Stimulated activated effector memory CD8-positive, alpha-beta T cell treated with anti-CD3 and anti-CD28 coated beads, Interleukin-12 subunit alpha, Interleukin-12 subunit beta, amount 100 ng/mL, for 72 hours (primary cell): ENCODE measurements at regions not wholly inside any gene's neighbourhood (a gene's known extent, or its start where the extent isn't known, plus 50 kb on each side); places are given as distances from the start of the nearest gene placed in this dataset.

Experiments used
- ATAC-seq: fragments of 150-1000 bp; cut with Tn5 transposase; 2 replicates; pipeline ENCODE4 v1.10.0; 2021
- DNase-seq, 2 donors: peaks; one replicate each; pipeline ENCODE4 v3.0.0; 2021 to 2022; ENCODE audit warnings: low spot score in 2 of 2
- H3K27ac Mint-ChIP-seq: one replicate; pipeline ENCODE4 v1.8.0; 2022; ENCODE audit warnings: mild to moderate bottlenecking, mixed read lengths
- H3K36me3 Mint-ChIP-seq: one replicate; pipeline ENCODE4 v1.8.0; 2022; ENCODE audit warnings: mild to moderate bottlenecking, mixed read lengths
- H3K4me1 Mint-ChIP-seq: one replicate; pipeline ENCODE4 v1.8.0; 2022; ENCODE audit warnings: mixed read lengths
- H3K4me3 Mint-ChIP-seq: one replicate; pipeline ENCODE4 v1.8.0; 2022; ENCODE audit warnings: mild to moderate bottlenecking, mixed read lengths
- H3K9me3 Mint-ChIP-seq: one replicate; pipeline ENCODE4 v1.8.0; 2022; ENCODE audit warnings: mixed read lengths

DNA sequence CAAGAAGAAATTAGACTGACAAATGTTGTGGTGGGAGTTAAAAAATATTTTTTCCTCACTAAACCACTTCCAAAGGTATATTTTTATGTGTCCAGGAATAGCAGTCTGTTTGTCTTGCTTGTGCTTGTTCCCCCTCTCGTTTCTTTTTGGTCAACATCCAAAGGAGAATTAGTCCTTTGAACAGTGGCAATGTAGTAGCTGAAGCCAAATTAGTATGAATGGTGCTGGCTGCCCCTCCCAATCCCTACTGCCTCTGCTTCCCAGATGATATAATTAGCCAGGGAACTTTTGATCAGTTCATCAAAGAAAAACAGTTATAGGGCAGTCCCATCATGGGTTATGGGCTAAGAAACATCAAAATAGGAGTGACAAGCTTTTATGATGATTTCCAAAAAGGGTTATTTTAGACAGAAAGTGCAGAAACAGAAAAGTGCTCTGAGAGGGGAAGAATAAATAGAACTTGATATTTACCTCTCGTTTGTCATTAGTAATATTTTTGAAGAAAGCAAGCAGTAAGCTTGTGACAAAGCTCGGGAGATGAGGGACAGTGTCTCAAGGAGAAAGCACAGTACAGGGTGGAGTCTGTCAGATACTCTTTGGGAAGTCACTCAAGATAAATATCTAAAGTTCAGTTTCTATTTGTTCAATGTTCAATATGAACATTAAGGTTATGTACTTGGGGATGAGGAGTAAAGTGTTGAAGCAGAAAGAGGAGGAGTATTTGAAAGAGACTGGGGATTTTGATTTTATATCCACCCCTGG, 239.1 kb downstream of the HLX start:
- Mint-ChIP-seq H3K9me3 (no peaks in the 10 kb centered on the region), H3K36me3 (no peaks in the 10 kb centered on the region), H3K27ac (no peak overlapping the region), H3K4me1 (no peaks in the 10 kb centered on the region), H3K4me3 (no peak overlapping the region)
- DNase-seq (no peak), ATAC-seq (no peak)

DNA sequence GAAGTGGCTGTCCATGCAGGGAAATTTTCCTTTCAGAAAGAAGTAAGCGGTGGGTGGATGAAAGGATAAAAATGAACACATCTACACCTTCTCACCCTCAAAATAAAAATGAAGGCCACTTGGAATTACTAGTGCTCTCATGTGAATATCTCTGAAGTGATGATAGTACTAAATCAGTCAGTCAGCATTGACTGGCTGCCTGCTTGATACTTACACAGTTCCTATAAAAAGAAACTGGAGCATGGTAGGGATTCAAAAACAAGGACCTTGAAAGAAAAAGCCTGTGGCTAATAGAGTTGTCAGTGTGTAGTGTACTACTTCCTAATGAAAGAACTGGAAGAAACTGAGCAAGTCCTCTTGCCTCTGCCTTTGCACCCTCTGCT, 239.7 kb downstream of the HLX start:
- ATAC-seq: no peak
- H3K27ac Mint-ChIP-seq: no peak overlapping the region

GRCh38 chr1:221122501-221122900, 243.3 kb downstream of the HLX start:
- ATAC-seq (no peak), DNase-seq (no peak)
- H3K4me1 Mint-ChIP-seq: no peaks in the 10 kb centered on the region
- no peak overlapping the region for H3K27ac Mint-ChIP-seq
- no peaks in the 10 kb centered on the region for H3K36me3 Mint-ChIP-seq
- H3K4me3 Mint-ChIP-seq: no peak overlapping the region
- H3K9me3 Mint-ChIP-seq: peaks cover 3% of the 10 kb centered on the region

More for the DNA sequence above, 239.7 kb downstream of the HLX start:
- Mint-ChIP-seq H3K9me3 (no peaks in the 10 kb centered on the region), H3K36me3 (no peaks in the 10 kb centered on the region), H3K4me3 (no peak overlapping the region), H3K4me1 (no peaks in the 10 kb centered on the region)
- DNase-seq: no peak

DNA sequence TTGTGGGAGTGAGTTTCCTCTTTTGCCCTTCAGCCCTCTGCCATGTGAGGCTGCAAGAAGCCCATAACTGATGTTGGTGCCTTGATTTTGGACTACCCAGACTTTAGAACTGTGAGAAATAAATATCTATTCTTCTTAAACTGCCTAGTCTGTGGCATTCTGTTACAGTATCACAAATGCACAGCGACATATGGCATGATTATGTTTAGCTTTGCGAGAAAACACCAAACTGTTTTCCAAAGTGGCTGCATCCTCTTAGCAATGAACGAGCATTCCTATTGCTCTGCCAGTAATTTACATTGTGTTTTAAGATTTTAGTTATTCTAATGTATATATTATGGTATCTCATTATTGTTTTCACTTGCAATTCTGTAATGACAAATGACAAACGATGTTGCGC, 246.7 kb downstream of the HLX start:
- Mint-ChIP-seq H3K9me3 (peaks cover 7% of the 10 kb centered on the region), H3K4me3 (no peak overlapping the region), H3K27ac (no peak overlapping the region), H3K36me3 (no peaks in the 10 kb centered on the region), H3K4me1 (no peaks in the 10 kb centered on the region)
- ATAC-seq: no peak
- no peak for DNase-seq

DNA sequence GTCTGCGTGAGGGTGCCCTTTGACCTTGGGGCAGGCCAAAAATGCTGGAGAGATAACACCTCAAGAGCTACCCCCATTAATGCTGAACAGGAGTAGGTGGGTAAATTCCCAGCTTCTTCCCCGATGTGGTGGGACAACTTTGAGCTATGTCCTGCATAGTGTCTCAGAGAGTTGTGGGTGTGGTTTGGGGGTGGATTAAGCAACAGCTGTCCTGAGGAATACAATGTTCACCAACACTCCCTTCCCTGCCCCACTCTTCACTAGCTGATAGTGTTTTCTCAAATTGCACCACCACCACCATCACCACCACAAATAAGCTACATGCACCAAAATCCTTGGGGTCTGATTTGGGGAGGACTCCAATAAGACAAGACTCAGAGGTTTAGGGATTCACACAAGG, 258.4 kb downstream of the HLX start:
- Mint-ChIP-seq H3K36me3 (no peaks in the 10 kb centered on the region), H3K9me3 (peaks cover 3% of the 10 kb centered on the region), H3K27ac (no peak overlapping the region), H3K4me3 (no peak overlapping the region), H3K4me1 (no peaks in the 10 kb centered on the region)
- no peak for ATAC-seq
- DNase-seq: no peak

DNA sequence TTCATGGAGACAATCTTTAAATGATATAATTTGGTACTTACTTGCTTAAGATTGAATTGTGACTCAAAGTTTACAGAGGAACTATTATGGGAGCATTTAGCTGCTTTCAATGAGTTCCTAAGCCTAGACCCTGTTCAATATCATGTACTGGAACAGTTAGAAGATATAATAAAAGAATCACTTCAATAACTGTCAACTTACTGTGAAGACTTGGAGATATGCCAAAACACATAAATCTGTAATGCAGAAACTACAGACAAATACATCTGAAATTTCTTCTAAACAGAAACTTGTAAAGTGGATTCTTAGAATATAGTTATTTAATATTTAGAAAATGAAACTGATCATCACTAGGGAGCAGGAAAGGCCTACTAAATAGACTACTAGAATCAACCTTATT, 259.3 kb downstream of the HLX start:
- Mint-ChIP-seq H3K4me1 (no peaks in the 10 kb centered on the region), H3K9me3 (peaks cover 3% of the 10 kb centered on the region), H3K27ac (no peak overlapping the region), H3K36me3 (no peaks in the 10 kb centered on the region), H3K4me3 (no peak overlapping the region)
- ATAC-seq (no peak), DNase-seq (no peak)

GRCh38 chr1:221139991-221140390, 260.7 kb downstream of the HLX start:
- no peak overlapping the region for H3K4me3 Mint-ChIP-seq
- H3K27ac Mint-ChIP-seq: no peak overlapping the region
- ATAC-seq (no peak), DNase-seq (no peak)
- peaks cover 3% of the 10 kb centered on the region for H3K9me3 Mint-ChIP-seq
- no peaks in the 10 kb centered on the region for H3K4me1 Mint-ChIP-seq
- no peaks in the 10 kb centered on the region for H3K36me3 Mint-ChIP-seq

GRCh38 chr1:221141096-221141495, 261.9 kb downstream of the HLX start:
- H3K27ac Mint-ChIP-seq: no peak overlapping the region
- H3K36me3 Mint-ChIP-seq: no peaks in the 10 kb centered on the region
- ATAC-seq (no peak), DNase-seq (no peak)
- H3K9me3 Mint-ChIP-seq: peaks cover 7% of the 10 kb centered on the region
- no peak overlapping the region for H3K4me3 Mint-ChIP-seq
- no peaks in the 10 kb centered on the region for H3K4me1 Mint-ChIP-seq

- no peaks in the 10 kb centered on the region for H3K36me3 Mint-ChIP-seq
- H3K27ac Mint-ChIP-seq: no peak overlapping the region
- H3K9me3 Mint-ChIP-seq: peaks cover 7% of the 10 kb centered on the region
- H3K4me1 Mint-ChIP-seq: no peaks in the 10 kb centered on the region
- no peak overlapping the region for H3K4me3 Mint-ChIP-seq
- no peak for ATAC-seq
- DNase-seq: no peak
Measured at GRCh38 chr1:221141606-221142285, 262.5 kb downstream of the HLX start.

DNA sequence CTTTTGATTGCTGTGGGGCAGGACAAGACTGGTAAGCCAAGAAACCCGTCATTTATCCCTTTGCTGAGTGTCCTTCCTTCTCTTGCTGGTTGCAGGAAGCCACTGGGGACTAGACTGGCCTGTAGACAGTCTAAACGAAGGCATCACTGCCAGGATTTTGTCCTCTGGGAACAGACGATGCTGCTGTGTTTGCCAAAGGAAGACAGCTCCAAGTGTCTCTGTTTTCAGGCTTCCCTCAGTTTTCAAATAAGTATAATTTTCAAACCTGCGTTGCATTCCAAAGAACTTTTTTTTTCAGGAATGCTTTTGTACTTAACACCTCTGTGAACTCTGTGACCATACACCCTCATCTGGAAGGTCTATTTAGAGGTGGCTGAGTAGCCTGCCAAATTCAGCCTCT, 269.4 kb downstream of the HLX start:
- Mint-ChIP-seq H3K4me1 (no peaks in the 10 kb centered on the region), H3K9me3 (peaks cover 8% of the 10 kb centered on the region), H3K27ac (no peak overlapping the region), H3K36me3 (no peaks in the 10 kb centered on the region), H3K4me3 (no peak overlapping the region)
- no peak for ATAC-seq
- DNase-seq: no peak

GRCh38 chr1:221149111-221149510, 269.9 kb downstream of the HLX start:
- Mint-ChIP-seq H3K4me3 (no peak overlapping the region), H3K4me1 (no peaks in the 10 kb centered on the region), H3K36me3 (no peaks in the 10 kb centered on the region), H3K27ac (no peak overlapping the region), H3K9me3 (peaks cover 8% of the 10 kb centered on the region)
- DNase-seq (no peak), ATAC-seq (no peak)

GRCh38 chr1:221149555-221150075, 270.4 kb downstream of the HLX start:
- no peak overlapping the region for H3K27ac Mint-ChIP-seq
- no peak overlapping the region for H3K4me3 Mint-ChIP-seq
- no peaks in the 10 kb centered on the region for H3K36me3 Mint-ChIP-seq
- no peak for ATAC-seq
- DNase-seq: no peak
- peaks cover 8% of the 10 kb centered on the region for H3K9me3 Mint-ChIP-seq
- no peaks in the 10 kb centered on the region for H3K4me1 Mint-ChIP-seq

DNA sequence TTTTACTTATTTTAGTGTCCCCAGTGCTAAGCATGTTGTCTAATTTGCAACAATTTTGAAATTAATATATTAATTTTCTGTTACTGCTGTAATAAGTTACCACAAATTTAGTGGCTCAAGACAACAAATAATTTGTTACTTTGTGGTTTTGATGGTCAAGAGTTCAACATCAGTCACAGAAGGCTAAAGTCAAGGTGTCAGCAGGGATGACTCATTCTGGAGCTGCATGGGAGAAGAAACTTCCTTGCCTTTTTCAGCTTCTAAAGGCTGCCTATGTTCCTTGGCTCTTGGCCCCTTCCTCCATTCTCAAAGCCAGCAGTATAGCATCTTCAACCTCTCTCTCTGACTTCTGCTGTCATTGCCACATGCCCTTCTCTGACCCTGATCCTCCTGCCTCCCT, 271.8 kb downstream of the HLX start:
- H3K36me3 Mint-ChIP-seq: no peaks in the 10 kb centered on the region
- peaks cover 5% of the 10 kb centered on the region for H3K9me3 Mint-ChIP-seq
- DNase-seq: no peak
- H3K4me3 Mint-ChIP-seq: no peak overlapping the region
- no peak overlapping the region for H3K27ac Mint-ChIP-seq
- ATAC-seq: no peak
- no peaks in the 10 kb centered on the region for H3K4me1 Mint-ChIP-seq

DNA sequence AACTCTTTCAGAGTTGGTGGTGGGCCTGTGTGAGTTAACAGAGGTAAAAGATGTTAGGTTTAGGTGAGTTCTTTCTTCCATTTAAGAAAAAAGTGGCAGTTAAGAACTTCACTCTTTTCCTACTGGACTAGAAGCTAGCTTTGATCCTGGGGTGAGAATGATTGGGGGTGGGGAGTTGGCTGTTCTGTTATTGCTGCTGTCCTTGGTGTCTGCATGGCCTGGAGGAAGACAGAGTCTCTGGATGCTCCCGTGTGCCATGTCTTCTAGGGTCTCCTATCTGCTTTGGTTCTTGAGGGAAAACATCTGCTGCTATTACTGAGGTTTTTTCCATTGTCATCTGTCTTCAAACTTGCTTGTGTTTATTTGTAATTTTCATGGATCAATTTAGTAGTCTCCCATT, 275.7 kb downstream of the HLX start:
- no peak overlapping the region for H3K4me3 Mint-ChIP-seq
- ATAC-seq: no peak
- H3K4me1 Mint-ChIP-seq: no peaks in the 10 kb centered on the region
- H3K36me3 Mint-ChIP-seq: no peaks in the 10 kb centered on the region
- H3K9me3 Mint-ChIP-seq: peaks cover 2% of the 10 kb centered on the region
- H3K27ac Mint-ChIP-seq: no peak overlapping the region
- DNase-seq: no peak

GRCh38 chr1:221157026-221157761, 278.0 kb downstream of the HLX start:
- DNase-seq (no peak), ATAC-seq (no peak)
- Mint-ChIP-seq H3K9me3 (peaks cover 2% of the 10 kb centered on the region), H3K4me1 (no peaks in the 10 kb centered on the region), H3K36me3 (no peaks in the 10 kb centered on the region), H3K27ac (no peak overlapping the region), H3K4me3 (no peak overlapping the region)

- H3K4me1 Mint-ChIP-seq: no peaks in the 10 kb centered on the region
- no peaks in the 10 kb centered on the region for H3K36me3 Mint-ChIP-seq
- no peak overlapping the region for H3K4me3 Mint-ChIP-seq
- ATAC-seq (no peak), DNase-seq (no peak)
- peaks cover 2% of the 10 kb centered on the region for H3K9me3 Mint-ChIP-seq
- H3K27ac Mint-ChIP-seq: no peak overlapping the region
Measured at GRCh38 chr1:221159608-221160007, 280.4 kb downstream of the HLX start.
